LoVo (cell line): ENCODE measurements at regions not wholly inside any gene's neighbourhood (a gene's known extent, or its start where the extent isn't known, plus 50 kb on each side); places are given as distances from the start of the nearest gene placed in this dataset.
"Not testable (repeated sequence)": the region's sequence is repeated elsewhere in the genome, so short reads cannot be mapped to it uniquely, and the experiment has no call there.

Experiments
- DNase-seq: peaks from one replicate; pipeline ENCODE4 v3.0.0-alpha.2; 2016; ENCODE audit warnings: low spot score

DNA sequence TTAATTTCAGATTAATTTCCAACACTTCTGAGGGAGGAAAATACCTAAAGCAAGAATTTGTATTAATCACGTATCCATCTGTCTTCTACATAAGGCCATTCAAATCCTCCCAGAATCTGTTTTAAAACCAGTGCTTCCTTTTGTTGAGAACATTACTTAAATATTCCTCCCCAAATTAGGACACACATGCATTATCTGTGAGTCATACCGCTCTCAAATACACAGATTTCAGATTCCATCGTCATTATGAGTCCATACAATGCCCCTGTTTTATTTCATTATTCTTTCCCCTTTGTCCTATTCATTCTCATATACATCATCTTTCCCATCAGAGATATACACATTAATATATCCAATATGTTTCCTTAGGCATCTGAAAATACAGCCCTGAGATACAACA, 57.3 kb upstream of the PRSS12 start:
- no peak for DNase-seq

DNA sequence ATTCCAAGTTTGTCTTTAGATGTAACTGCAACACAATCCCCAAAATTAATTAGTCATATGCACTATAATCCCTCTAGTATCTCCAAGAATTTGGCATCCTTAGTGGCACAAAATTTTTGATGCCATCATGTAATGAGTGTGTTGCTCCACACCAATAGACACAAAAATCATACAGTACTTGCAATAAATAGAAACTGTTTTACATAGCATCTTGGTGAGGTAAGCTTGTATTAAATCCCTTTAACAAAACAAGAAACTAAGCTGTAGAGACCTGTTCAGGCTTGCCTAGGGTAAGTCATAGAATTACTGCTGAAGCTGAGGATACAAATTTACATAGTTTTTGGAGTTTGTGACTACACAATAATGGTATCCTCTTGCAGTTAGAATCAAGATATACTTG, 64.5 kb upstream of the PRSS12 start:
- no peak for DNase-seq

DNA sequence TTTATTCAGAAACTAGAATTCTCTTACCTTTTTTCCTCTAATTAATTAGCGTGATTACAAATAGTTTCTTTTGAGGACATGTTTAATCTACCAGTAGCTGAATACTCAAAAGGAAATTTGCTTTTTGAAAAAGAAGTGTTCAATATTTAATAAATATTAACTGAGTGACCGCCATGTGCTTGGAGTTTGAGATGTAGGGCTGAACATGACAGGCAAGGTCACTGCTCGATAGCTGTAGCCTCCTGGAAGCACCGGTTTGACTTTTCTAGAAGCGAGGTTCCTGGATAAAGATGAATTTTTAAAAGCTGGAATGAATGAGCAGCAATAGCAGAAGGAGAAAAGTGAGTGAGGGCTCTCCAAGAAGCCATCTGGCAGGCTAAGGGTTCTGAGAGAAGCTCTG, 65.0 kb upstream of the PRSS12 start:
- DNase-seq: not testable (repeated sequence)

DNA sequence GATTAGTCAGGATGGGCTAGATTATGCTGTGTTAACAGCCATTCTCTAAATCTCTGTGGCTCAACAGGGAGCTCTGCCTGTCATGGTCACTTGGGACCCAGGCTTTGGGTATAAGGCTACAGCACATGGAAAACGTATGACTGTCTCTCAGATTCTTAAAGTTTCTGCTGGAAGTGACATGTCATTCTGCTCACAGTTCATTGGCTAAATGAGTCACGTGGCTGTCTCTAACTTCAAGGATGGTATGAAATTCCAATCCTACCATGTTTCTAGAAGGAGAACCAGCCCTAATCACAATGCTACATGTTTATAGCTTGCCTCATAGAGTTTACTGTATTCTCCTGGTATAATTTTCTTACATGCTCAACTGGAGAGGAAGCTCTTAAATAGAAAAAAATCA, 65.6 kb upstream of the PRSS12 start:
- not testable (repeated sequence) for DNase-seq

DNA sequence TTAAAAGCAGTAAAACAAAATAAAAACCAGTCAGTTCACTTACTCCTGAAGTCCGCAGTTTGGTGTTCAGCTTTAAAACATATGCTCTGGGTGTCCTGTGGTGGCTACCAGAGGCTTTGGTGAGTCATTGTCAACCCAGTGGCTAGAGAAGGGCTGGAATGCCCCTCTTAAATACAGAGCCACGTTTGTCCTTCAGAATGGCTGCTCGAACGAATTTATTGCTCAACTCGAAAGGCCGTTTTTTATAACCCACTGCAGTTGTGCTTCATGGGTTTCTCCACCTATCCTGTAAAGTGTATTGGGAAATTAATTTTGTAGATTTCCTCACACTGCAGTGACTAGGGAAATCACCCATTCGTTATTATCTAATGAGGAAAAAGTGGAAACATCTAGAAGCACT, 66.8 kb upstream of the PRSS12 start:
- not testable (repeated sequence) for DNase-seq

DNA sequence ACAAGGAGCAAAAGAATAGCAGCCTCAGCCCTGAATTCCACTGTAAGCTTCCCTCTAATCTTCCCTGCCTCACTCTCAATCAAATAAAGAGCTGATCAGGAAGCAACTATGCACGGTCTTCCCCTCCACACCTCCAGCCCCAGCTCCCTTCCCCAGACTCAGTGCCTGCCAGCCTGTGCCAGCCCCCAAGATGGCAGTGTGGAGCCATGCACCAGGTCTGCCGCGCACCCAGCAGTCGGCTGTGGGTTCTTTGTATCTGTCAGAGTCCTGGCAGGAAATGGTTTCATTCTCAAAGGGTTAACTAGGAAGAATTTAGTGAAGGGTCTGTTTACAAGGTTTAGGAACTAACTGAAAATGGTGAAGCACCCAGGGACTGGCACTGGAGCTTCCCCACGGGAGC, 71.3 kb upstream of the PRSS12 start:
- not testable (repeated sequence) for DNase-seq

DNA sequence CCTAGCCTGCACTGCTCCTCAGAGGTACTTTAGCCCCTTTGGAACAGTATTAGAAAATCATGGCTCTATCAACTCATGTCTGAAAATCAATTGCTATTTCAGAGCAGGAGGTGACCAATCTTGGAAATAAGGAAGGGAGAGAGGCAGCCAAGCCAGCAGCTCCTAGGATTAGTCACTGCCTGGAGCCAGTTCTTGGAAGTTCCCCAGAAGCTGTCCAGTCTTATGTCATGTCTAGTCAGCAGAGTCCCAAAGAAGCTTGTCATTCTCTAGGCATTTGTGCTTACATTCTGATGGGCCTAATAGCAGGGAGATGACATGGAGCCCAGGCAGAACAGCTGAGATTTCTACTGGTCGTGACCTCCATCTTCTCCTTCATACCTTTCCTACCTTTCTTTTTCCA, 76.1 kb upstream of the PRSS12 start:
- not testable (repeated sequence) for DNase-seq

DNA sequence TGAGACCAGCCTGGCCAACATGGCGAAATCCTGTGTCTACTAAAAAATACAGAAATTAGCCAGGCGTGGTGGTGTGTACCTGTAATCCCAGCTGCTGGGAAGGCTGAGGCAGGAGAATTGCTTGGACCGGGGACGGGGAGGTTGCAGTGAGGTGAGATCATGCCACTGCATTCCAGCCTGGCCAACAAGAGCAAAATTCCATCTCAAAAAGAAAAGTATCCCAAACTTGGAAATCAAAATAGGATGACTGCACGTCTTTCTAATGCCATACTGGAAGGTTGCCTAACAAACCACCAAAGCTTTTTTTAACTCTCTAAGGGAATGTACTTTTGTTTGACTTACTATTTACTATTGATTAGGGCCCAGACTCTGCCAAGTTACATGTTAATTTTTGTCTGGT, 79.6 kb upstream of the PRSS12 start:
- not testable (repeated sequence) for DNase-seq

DNA sequence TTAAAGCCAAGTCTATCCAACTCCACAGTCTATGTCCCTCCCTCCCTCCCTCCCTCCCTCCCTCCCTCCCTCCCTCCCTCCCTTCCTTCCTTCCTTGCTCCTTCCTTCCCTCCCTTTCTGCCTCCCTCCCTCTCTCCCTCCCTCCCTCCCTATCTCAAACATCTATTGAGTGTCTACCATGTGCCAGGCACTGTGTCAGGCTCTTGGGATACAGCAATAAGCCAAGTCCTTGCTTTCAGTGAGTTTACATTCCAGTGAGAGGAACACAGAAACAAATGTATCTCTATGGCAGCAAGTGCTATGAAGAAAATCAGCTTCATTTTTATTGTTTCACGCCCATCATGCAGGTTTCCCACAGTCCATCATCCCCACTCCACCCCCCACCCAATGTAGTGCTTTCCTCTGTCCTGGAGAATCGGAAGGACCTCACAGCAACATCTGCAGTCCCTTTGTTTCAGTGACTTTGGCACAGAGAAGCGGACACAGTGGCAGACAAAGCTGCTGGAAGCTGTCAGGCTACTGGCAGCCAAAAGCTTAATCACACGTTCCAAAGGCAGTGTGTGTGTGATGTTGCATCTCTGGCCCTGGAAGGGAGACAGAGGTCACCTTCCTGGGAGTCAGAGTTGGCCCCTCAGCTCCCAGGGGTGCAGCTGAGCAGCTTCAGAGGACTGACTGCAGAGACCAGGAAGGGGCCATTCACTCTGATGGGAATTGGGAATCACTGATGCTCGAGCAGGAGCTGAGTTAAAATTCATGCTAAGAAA, 81.0 kb upstream of the PRSS12 start:
- not testable (repeated sequence) for DNase-seq

DNA sequence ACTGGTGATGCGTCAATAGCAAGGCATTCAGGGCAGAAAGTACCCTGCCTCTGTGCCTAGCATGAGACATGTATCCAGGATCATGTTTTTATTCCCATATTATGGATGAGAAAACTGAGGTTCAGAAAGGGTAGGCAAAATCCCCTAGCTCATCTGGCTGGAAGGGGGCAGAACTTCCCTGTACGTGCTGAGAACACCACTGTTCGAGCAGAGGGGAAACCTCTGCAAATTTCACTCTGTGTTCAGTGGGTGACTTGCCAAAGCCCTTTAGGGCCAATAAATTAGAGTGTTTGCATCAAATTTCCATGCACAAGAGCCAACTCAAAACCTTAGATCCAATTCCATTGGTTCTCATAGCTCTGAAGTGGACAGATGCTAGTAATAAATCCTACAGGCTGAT, 82.6 kb upstream of the PRSS12 start:
- not testable (repeated sequence) for DNase-seq

DNA sequence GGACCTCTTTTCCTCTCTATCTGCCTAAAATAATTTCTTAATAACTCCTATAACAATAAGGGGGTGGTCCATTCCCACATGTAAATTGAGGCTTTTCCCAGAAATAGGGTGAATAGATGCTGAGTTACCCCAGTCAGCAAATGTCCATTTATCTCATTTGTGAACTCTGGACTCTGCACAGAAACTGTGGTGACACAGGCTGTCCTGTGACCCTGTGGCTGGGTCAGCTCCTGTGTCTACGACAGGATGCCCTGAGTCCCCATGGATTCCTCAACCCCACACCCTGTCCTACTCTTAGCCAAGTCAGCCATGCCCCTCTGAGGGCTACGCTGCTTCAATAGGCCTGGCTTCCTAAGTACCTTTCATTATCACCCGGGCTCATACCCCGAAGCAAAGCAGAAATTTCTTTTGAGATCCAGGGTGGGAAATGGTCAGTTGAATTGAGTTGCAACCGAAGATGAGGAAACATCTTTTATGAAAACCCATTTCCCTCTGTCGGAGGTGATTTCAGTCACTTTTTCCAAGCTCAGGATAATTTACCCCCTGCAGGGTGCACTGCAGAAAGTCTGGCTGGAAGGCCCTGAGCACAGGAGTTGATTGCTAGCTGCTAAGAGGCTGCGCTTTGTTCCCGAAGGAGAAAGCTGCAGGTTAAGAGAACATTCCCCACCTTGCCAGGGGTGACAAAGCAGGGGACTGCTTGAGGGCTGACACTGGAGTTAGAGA, 89.5 kb upstream of the PRSS12 start:
- DNase-seq: not testable (repeated sequence)

DNA sequence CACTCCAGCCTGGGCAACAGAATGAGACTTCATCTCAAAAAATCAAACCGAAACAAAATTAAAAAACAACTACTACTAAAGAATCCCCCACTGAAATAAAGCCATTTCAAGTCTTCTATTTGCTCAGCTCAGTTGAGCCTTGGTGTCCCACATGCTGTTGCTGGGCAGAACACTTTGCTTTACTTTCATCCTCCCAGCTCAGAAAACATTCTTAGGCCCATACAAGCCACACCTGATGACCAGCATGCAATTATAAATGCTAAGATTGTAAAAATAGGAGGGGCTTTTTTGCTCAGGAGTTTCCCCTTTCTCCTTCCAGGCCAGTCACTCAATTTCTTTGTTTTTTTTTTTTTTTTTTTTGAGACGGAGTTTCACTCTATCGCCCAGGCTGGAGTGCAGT, 94.6 kb upstream of the PRSS12 start:
- not testable (repeated sequence) for DNase-seq

DNA sequence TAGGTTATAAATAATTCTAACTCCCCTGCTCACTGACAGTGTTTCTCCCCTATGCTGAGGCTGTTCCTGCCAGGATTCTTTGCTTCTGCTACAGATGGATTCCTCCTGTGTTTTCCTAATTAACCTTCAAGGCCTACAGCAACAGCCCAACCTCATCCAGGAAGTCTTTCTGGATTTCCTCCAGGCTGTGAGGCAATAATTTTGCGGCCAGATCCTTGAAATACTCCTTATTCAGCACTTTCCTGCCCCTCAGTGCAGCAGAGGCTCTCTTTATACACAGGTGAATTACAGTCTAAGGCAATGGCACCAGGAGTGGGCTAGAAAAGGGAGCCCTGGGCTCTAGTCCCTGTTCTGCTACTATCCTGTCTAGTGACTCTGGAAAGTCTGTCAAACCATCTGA, 102.1 kb upstream of the PRSS12 start:
- DNase-seq: not testable (repeated sequence)

DNA sequence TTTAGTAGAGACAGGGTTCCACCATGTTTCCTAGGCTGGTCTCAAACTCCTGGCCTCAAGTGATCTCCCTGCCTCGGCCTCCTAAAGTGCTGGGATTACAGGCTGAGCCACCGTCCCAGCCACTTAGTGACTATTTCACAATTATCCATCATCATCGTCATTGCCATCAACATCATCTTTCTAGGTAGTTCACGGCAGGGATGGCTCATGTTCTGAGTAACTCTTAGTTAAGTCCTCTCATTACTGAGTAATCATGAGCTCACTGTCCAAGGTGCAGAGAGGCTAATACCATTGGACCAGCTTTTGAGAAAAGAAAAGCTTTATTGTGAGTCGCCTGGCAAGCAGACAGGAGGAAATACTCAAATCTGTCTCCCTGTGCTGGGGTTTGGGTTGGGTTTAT, 108.6 kb upstream of the PRSS12 start:
- not testable (repeated sequence) for DNase-seq

DNA sequence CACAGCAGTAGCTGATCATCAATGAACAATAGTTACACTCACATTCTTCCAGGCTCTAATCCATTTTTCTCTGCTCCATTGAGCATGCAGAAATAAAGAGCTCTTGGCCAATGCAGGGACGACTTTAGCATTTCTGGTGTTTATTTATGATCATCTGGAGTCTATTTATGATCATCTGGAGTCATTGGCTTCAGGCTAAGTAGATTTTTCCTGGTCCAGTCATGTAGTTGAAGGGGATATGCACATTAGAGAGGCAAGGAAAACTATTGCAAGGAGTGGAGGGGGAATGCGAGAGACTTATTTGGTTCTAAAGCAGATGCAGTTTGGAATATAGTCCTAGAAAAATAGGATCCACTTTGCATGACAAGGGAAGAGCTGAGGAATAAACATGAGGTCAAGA, 113.0 kb upstream of the PRSS12 start:
- not testable (repeated sequence) for DNase-seq

DNA sequence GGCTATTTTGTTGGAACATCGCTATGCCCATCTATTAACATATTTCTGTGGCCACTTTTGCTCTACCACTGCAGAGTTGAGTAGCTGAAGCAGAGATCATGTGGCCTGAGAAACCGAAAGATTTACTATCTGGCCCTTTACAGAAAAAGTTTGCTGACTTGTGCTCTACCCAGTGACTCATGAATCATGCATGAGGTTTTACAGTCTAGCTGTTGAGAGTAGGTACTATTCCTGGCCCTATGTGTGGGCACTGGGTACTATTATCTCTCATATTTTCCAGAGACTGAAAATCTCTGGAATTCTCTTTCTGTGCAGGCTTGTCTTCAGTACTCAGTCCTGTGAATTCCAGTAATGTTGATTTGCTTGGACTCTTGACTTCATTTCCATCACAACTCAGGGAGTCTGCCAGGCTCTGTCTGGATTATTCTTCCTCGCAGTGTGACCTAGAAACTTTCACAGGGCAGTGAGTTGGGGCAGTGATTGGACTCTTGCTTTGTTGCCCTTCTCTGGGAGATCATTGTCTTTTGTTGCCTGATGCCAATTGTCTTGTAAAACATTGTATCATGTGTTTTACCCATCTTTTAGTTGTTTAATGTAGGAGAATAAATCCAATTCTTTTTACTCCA, 121.3 kb upstream of the PRSS12 start:
- DNase-seq: not testable (repeated sequence)

DNA sequence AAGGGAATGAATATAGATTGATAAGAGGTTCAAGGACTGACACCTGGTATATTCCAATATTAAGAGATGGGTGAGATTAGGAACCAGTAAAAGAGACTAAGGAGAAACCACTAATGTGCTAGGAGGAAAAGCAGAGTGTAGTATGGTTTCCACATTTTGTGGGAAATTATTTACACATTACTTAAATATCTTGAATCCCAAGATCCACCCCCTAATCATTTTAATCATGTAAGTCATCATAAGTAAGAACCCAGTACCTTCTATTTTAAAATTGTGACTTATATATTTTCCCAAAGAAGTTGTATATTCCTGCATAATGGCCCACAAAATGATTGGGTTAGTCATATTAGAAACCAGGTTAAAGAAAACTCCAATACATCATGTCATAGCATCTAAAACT, 122.0 kb upstream of the PRSS12 start:
- not testable (repeated sequence) for DNase-seq

DNA sequence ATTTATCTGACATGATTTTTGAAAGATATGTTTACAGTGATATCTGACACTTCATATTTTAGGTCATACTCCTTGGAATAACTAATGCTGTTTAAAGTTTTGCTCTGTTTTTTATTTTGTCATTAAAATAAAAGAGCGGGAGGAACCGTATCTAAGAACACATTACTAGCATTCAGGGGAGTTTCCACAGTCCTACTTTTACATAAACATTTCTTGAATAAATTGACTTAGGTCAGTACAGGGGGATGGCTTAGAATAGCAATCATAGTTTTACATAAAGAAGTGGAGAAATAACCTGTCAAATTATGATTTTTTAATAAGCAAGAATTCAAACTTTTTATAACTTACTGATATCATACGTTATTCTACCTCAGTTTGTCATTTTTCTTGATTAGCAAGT, 123.1 kb upstream of the PRSS12 start:
- not testable (repeated sequence) for DNase-seq

DNA sequence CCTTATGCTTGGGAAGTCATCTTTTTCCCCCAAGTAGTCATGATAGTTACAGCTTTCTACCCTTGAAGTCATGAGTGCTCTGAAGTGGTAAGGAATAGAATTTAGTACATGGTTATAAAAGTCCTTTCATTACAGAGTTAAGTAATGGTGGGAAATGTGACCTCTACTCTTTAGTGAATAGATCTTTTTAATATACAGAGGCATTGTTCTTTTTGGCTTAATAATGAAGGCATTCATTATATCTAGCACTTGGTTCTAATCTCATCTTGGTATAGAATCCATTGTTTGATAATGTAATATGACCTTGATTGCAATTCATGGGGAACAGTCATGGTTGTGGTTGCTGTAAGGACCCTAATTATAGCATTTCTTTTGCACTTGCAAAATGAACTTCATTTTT, 125.0 kb upstream of the PRSS12 start:
- DNase-seq: not testable (repeated sequence)

DNA sequence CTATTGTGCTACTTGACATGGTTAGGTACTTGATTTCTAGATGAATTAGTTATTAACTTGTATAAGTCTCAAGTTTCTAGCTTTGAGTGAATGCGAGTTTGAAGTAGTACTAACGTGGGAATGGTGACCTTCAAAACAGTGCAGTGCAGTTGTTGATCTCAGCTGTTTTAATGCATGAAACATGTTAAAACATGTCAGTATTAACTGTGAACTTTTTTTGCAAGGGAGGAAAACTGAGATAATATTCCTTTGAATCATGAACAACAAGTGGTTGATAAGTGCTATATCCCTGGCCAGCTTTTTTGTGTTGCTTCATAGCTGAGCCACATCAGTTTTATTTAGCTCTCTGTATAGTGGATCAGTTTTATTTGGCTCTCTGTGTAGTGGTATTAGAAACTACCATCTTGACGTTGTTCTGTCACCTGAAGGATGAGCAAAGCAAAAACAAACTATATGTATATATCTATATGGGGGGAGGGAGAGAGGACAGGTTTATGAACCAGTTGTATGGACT, 133.1 kb upstream of the PRSS12 start:
- not testable (repeated sequence) for DNase-seq

DNA sequence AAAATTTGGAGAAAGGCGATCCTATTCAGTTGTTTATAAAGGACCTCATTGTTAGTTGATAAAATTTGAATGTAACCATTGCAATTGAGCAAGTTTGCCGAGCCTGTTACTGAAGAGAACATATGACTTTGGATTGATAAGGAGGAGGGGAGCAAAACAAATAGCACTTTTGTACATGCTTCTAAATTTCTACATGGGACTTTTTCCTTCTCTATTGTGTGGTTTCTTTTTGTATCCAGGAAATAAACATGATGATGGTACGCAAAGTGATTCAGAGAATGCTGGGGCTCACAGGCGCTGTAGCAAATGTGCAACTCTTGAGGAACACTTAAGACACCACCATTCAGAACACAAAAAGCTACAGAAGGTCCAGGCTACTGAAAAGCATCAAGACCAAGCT, 140.2 kb upstream of the PRSS12 start:
- DNase-seq: not testable (repeated sequence)

DNA sequence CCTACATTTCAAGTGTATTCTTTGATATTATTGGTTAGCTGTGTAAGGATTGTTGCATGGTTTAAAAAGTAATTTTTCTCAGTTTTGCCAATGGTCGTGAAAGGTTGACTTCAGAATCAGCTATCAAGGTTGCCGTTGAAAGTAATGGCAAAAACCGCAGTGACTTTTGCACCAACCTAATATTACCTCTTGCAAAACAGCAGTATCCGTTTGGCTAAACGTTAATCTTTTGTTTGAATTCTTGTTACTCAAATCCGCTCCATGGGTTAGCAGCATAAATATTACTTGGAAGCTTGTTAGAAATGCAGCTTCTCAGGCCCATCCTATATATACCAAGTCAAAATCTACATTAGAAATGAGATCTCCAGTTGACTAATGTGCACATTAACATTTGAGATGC, 141.6 kb upstream of the PRSS12 start:
- DNase-seq: not testable (repeated sequence)

DNA sequence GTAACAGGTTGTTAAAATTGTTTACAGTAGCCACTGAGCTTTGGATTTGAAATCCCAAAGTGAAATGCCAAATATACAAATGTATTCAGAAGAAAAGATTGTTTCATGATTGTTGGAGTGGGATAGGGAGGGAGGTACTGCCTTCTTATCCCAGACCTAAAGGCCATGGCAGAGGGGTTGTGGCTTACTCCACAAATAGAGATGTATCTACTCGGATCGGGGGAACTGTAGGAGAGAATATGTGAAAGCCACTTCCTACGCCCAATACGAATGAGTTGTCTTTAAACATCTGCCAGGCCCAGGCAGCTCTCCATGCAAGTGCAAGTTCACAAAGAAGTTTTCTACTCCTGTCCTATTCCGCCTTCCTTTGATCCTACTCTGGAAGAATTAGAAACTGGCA, 150.2 kb upstream of the PRSS12 start:
- DNase-seq: not testable (repeated sequence)
